HG03378 (cell line): ENCODE measurements at regions not wholly inside any gene's neighbourhood (a gene's known extent, or its start where the extent isn't known, plus 50 kb on each side); places are given as distances from the start of the nearest gene placed in this dataset.

Source experiments
- ATAC-seq: cut with Tn5 transposase; IDR thresholded peaks from one replicate; pipeline ENCODE4 v1.9.1; 2021; ENCODE audit warnings: mild to moderate bottlenecking, moderate library complexity; ENCODE audit not compliant: unreplicated experiment

DNA sequence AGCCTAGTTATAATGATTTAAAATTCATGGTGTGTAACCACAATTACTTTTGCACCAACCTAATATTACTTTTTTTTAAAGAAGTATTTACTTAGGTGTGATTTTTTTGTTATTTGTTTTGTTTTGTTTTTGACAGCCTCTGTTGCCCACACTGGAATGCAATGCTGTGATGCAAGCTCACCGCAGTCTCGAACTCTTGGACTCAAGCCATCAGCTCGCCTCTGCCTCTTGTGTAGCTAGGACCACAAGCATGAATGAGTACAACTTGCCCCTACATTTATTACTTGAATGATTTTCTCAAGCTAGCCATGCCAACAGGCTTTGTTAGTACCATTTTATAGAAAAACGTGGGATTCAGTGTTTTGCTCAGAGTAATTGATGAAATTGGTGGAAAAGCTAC is 488.8 kb upstream of the CPEB2 start:
- ATAC-seq, result no peak

DNA sequence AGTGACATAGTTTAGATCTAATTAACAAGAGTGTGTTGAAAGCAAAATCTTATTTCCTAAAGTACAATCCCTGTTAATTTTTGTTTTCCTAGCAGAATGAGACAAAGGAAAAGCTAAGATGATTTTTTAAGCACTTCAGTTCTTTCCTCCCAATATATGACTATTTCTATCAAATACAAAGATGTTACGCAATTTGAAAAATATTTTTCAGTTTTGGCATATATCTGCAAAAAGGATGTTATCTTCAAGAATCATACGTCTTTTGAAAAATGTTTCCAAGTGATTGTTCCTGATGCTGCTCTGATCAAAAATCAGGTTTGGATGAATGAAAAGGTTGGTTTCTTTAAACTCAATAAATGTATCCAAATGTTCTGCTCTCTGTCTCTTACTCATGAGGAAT is 486.7 kb upstream of the CPEB2 start:
- no peak for ATAC-seq

DNA sequence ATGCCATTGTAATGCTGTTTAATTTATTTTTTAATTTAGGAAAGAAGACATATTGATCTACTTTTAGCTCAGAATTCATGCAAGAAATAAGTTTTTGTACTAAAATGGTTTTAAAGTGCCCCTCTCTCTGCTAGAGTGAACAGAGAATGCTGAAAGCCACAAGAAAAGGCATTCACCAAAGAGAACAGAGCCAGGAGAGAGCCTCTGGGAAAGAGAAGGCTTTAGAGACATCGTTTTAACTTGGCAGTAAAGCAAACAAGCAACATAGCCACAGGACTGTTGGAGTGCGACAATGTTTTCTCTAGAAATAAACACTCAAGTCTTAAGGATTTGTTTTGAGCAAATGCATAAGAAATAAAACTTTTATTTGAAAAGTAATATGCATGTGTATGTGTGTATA is 484.1 kb upstream of the CPEB2 start:
- no peak for ATAC-seq

DNA sequence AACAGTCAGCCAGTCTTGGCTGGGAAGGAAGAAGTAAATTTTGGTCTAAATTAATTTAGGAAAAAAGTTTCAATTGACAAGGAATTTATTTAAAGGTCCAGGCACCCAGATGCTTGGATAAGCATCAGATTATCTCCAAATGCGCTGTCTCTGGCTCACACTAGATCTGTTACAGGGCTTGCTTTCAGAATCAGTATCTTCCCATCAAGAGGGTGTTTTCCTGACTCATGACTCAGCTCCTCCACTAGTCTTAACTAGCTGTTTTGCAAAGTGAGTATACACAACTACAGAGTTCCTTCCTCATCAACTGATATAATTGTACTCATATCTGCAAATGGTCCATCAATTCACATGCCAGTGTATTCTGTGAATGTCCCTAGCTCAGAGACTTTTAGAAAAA is 482.1 kb upstream of the CPEB2 start:
- ATAC-seq, result no peak

DNA sequence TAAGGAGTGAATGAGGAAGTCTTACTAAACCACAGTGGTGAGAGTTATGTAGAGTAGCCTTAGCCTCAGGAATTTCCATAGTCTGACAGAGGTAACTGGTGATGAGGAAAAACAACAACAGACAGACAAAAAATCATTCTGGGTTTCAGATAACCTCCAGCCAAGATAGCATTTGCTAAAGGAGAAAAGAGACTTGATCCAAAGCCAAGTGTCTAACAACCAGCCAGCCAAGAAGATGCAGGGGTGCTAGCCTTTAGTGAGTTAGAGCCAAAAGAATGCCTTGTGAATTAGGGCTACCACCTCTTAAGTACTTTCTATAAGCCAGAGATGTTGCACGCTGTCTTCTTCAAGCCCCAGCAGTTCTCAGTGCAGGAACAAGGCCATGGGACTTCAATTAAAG is 478.0 kb upstream of the CPEB2 start:
- ATAC-seq, result no peak

DNA sequence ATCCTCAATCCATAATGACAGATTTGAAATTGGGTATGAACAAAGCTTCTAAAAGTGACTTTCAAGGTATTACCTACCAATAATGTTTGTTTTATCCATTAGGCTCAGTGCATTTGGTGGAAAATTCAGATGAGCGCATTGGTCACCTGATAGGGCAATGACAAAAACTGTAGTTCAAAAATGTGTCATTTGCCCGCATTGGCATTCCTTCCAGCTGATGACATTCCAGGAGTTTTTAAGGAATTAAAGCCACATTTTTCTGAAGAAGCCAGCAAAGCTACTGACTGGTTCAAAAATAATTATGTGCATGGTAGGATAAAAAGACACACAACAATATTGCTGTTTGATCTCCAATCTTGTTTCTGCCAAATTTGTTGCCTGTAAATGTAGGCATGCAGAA is 473.4 kb upstream of the CPEB2 start:
- no peak for ATAC-seq

DNA sequence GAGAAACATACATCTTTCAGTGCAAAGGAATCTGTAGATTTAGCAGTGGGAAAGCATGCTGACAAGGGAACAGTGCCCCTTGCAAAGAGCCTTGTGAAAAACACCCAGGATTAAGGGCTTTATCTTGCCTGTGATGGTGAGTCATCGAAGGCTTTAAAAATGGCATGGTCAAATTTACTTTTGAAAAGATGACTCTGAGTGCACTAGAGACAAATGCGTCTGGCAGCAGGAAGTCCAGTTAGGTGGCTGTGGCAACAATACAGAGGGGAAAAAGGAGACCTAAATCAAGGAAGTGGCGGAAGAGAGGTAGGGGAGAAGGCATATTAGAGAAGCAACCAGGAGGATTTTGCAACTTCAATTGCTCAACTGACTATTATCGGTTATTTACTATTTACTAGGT is 472.6 kb upstream of the CPEB2 start:
- no peak for ATAC-seq

DNA sequence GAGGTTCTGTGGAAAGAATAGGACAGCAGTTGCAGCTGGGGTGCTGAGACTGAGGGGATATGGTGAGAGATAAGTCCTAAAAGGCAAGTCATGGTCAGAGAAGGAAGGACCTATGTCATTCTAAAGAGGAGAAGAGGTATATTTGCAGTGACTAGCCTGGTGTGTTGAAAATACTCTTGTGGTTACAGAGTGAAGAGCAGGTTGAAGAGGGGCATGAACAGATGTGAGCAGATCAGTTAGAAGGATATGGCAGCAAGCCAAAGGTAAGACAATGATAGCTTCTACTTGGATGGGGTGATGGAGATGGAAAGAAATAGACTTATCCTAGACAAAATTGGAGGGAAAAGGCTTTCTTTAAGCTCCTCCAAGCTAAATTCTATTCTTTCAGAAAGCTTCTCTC is 469.8 kb upstream of the CPEB2 start:
- no peak for ATAC-seq

DNA sequence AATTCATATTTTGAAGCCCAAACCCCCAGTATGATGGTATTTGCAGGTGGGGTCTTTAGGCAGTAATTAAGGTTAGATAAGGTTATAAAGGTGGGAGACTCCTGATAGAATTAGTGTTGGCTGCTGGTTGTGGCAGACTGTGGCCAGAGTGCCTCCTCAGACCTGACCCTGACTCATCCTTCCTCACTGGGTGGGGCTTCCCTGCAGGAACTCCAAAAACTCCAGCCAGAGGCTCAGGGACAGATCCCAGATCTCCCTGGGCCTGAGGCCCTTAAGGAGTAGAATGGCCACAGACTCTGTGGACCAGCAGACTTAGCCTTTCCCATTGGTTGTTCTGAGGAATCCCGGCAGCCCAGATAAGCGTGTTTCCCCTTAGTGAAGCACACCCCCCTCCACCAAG is 463.0 kb upstream of the CPEB2 start:
- no peak for ATAC-seq

DNA sequence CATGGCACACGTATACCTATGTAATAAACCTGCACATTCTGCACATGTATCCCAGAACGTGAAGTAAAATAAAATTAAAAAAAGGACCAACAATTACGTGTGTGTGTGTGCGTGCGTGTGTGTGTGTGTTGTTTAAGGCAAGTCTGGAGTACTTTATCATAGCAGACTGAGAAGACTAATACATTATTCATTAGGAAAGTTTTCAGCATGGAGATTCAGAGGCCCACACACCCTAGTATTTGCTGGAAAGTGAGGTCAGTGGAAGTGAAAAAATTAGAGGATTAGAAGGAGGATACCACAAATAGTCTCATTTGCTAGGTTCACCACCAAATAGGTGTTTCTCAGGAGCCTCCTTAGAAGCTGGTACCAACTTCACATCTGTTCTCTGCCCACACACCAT is 457.1 kb upstream of the CPEB2 start:
- ATAC-seq, result no peak

DNA sequence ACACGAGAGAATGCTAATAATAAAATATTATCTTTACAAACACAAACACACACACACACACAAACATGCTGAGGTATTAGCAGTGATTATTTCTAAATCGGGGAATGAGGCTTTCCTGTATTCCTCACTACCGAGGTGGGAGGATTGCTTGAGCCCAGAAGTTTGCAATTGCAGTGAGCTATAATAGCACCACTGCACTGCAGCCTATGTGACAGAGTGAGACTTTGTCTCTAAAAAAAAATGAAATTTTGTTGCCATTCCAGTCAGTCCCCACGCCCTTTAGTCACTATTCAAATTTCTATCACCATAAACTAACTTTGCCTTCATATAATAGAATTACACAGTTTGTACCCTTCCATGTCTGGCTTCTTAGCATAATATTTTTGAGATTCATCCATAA is 456.5 kb upstream of the CPEB2 start:
- no peak for ATAC-seq

DNA sequence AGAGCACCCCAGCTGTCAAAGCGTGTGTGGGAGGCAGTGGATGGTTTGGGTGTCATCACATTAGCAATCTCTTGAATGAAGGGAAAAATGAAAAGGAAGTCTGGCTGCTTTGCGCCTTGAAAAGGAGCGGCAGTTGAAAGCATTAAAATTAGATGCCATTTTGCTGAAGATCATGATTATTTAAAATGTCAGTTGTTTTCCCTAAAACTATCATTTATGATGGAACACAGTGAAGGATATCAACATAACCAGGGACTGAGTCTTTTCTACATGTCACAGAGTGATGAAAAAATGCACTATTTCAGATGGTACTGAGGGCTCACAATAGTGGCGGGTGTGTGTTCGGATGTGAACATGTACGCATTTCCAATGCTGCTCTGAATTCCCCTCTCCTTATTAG is 450.2 kb upstream of the CPEB2 start:
- no peak for ATAC-seq

DNA sequence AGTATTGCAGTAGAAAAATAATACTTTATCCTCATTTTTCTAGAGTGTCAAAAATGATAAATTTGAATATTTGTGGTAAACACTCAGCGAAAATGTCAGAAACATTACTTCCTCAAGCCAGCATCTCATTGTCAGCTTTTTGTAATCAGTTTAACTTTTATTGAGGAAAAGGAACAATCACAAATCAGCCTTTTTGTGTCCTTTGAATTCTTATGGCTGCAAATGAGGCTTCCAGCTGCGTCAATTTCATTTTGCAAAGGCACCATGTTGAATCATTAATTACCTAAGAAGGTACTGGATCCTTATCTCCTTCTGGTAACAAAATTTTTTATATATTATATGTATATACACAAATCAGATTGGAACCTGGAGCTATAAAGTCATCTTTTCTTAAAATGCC is 442.6 kb upstream of the CPEB2 start:
- ATAC-seq, result no peak

DNA sequence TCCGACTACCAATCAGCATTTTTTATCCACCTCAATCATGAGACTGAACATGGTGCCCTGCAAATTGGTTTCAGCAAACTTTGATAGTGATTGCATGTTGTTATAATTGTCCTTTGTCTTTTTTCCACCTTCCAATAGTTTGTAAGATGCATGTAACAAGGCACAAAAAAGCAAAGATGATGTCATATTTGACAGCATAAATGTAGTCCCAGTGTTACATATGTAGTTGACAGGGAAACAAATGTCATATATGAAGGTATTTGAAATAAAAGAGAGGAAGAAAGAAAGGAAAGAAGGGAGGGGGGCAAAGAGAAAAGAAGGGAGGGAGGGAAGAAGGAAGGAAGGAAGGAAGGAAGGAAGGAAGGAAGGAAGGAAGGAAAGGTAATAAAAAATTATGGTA is 441.7 kb upstream of the CPEB2 start:
- no peak for ATAC-seq

DNA sequence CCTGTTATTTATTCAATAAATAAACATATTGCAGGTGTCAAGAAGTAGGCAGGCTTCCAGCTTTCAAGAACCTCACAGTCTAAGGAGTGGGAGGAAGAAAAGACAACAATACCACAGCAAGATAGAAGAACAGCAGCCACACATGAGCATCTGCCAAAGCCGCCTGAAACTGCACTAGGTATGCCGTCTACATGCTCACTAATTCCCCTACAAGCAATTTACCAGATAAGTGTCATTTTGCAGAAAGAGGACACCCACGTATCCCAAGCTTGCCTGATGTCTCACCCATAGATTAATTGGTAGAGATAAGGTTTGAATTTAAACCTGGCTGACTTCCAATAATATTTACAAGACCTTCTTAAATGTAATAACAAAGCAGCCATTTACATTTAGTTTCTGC is 439.4 kb upstream of the CPEB2 start:
- no peak for ATAC-seq

DNA sequence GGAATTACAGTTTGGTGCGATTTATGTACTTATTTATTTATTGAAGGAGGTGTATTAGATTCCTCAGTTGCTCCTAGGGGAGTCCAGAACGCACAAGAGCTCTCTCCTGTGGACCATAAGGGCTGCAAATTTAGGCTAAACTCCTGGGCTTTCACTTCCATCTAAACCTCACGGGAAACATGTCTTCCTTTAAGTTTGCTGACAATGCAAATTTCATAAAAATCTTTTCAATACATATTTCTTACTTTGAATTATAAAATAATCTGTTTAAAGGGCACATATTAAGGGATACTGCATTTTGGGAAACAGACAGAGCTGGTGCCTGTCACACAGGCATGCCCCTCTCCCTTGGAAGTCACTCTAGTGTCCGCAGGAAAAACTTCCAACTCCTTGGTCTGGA is 438.0 kb upstream of the CPEB2 start:
- no peak for ATAC-seq

DNA sequence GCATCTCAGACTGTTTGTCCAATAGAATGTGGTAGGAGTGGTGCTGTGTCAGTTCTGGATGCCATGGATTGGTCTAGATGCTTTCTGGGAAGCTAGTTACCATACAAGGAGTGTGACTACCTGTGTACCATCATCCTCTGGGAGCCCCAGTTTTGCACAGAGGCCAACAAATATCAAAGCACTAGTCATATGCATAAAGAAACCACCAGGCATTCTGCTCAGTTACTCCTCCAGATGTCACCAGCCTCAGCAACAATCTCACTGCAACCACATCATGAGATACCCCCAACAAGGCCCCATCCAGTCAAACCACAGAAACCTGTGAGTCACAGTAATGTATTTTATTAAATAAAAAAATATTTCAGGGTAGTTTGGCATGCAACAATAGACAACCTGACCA is 435.8 kb upstream of the CPEB2 start:
- no peak for ATAC-seq

DNA sequence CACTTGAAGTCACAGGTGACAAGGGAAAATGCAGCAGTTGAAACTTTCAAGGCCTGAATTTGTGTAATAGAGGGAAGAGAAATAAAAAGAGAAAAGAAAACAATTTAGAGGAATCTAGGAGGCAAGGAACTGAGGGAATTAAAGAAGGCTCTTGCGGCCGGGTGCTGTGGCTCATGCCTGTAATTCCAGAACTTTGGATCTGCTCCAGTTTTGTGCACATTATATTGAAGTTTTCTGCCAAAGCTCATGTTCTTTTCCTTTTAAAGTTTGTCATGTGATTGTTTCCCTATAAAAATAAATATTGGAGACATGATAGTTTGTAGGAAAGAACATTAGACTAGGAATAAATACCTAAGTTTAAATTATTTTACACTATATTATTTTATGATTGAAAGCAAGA is 433.9 kb upstream of the CPEB2 start:
- no peak for ATAC-seq

DNA sequence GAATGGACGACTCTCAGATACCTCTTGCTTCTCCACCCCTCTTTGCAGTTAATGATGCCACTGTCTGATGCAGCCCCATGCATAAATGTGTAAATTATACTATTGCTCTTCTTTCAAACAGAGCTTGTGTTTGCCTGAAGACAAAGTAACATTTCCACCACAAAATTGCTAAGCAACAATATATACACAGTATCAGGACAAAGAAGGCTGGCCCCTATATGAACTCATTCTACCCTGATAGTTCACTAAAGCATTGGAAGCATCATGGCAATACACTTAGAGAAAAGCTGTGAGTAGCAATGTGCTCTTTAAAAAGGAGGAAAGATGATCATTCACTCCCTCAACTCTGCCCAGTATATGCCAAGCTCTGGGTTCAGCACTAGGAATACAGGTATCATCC is 427.0 kb upstream of the CPEB2 start:
- ATAC-seq, result no peak

DNA sequence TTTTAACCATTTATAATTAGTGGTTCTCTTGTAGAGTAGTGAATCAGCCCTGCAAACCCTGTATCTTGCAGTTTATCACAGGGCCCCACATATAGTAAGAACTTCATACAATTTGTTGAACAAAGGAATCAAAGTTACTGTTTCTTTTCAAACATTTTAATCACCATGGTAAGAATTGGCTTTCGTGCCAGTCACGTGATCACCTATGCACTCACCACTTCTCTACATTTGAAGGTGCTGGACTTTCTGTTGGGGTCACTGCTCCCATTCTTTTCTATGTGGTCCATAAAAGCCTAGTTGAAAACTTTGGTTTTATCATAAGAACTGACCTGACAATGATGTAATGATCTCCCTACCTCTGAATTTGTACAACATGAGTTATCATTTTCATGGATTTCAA is 426.4 kb upstream of the CPEB2 start:
- no peak for ATAC-seq

DNA sequence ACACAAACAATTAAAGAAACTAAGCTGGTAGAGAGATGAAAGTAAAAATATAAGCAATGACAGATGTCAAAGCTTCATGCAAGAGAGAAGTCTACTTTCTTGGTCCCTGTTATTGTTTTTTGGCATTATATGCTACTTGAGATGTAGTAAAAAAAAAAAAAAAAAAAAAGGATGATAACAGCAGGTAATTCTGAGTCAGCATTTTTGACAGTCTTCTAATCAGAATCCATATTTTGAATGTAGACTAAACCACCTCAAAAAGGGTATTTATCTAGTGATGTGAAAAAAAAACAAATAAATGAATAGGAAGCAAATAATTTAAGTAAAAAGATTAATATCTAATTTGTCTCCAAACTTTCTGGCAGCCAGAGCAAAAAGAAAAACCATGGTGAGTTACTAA is 422.2 kb upstream of the CPEB2 start:
- ATAC-seq, result no peak

DNA sequence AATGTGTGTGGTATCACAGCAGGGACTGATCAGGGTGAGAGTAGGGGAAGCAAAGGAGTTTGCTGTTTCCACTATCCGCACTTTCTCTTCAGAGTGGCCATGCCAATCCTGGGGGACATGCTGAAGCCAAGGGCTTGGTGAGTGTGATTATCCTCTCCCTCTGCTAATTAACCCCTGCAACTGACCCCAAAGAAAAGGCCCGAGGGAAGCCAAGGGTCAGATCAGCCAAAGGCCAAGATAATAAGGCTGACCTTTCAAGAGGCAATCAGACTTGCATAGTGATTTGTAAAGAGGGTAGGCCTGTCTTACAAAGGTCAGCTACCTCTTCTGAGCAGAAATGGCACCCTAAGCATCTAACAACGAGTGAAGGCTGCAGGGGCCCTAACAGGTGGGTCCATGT is 420.5 kb upstream of the CPEB2 start:
- no peak for ATAC-seq

DNA sequence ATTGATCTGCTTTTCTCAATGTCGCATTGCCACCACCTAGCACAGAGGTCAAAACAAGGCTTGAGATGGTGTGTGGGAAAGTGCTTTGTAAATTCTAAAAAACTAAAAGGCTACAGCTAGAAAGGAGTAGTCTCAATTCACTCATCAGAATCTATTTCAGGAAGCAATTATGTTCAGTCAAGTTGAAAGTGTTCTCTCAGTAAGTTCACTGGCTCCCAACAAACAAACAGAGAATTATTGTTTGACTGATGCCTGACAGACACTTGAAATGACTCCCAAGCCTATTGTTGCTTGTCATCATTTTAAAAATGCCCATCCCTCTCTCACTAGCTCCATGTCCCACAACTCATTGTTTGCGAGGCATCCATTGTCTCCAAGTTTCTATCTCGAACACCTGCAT is 419.6 kb upstream of the CPEB2 start:
- no peak for ATAC-seq

DNA sequence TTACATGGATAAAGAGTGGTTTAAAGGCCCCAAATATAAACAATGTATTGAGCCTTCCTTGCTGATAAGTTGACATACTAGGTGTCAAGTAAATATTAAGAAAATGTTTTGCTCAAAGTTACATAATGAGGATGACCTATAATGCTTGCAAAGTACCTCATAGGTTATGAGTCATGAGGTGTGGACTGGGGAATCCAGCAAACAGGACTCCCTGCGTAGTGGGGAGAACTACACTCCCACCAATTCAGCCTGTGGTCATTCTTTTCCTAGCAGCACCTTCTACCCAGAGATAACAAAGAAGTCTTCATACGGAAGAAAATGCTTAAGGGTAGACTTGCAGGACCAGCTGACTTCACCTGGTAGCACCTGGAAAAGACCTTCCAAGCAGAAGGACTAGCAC is 418.9 kb upstream of the CPEB2 start:
- ATAC-seq, result no peak
